GM23248 (cell line): ENCODE measurements at regions not wholly inside any gene's neighbourhood (a gene's known extent, or its start where the extent isn't known, plus 50 kb on each side); places are given as distances from the start of the nearest gene placed in this dataset.
"Not testable (repeated sequence)": the region's sequence is repeated elsewhere in the genome, so short reads cannot be mapped to it uniquely, and the experiment has no call there.

Experiments used
- EZH2 ChIP-seq: fragments of 200-600 bp; sonication (generic); IDR thresholded peaks from 2 replicates; pipeline ENCODE4 v1.6.1; 2018; ENCODE audit warnings: antibody characterized with exemption, mild to moderate bottlenecking; ENCODE audit not compliant: insufficient read depth, poor library complexity, severe bottlenecking
- EZH2phosphoT487 ChIP-seq: fragments of 200-600 bp; sonication (generic); IDR thresholded peaks from 2 replicates; pipeline ENCODE4 v1.6.1; 2018; ENCODE audit warnings: antibody characterized with exemption, moderate library complexity, mild to moderate bottlenecking, low read depth; ENCODE audit not compliant: insufficient read depth

- not testable (repeated sequence) for TF ChIP-seq EZH2, EZH2phosphoT487
Observed at GRCh38 chr22:22735276-22735675, 90.9 kb downstream of the GGTLC2 start.
